ENCODE measurements at regions not wholly inside any gene's neighbourhood (a gene's known extent, or its start where the extent isn't known, plus 50 kb on each side); places are given as distances from the start of the nearest gene placed in this dataset.

- Mint-ChIP-seq H3K9me3 (ENCODE audit: insufficient read depth) (peaks cover 4% of the 10 kb centered on the region), H3K27ac (no peak overlapping the region), H3K4me1 (no peaks in the 10 kb centered on the region), H3K27me3 (no peaks in the 10 kb centered on the region), H3K4me3 (no peak overlapping the region)
- Histone ChIP-seq H3K27me3 (replicated peaks in 1 of 4; ENCODE audit: control extremely low read depth in 1 of 4, control insufficient read depth in 3 of 4, insufficient read depth in 4 of 4, low read length in 3 of 4) (no peaks in the 10 kb centered on the region), H3K27ac (ENCODE audit: low read length in 2 of 2) (no peak overlapping the region), H2AFZ (ENCODE audit: insufficient read depth, low read depth, low read length, poor library complexity, severe bottlenecking) (no peak overlapping the region), H3K36me3 (replicated peaks in 1 of 2; ENCODE audit: control extremely low read depth in 1 of 2, control insufficient read depth in 1 of 2, extremely low read depth in 1 of 2, insufficient read depth in 2 of 2, low read length in 1 of 2) (no peaks in the 10 kb centered on the region), H3K9ac (ENCODE audit: low read length) (no peak overlapping the region), H3K9me3 (ENCODE audit: control extremely low read depth in 1 of 3, control insufficient read depth in 2 of 3, insufficient read depth in 1 of 3, low read length in 2 of 3) (no peaks in the 10 kb centered on the region), H3K4me1 (ENCODE audit: control insufficient read depth in 2 of 2, insufficient read depth in 2 of 2, low read length in 2 of 2) (no peaks in the 10 kb centered on the region), H3K79me2 (ENCODE audit: control insufficient read depth, insufficient read depth, low read length) (no peaks in the 10 kb centered on the region), H4K20me1 (ENCODE audit: control insufficient read depth, insufficient read depth, low read length, poor library complexity, severe bottlenecking) (no peaks in the 10 kb centered on the region), H3K4me2 (replicated peaks; ENCODE audit: low read depth, low read length, poor library complexity, severe bottlenecking) (no peak overlapping the region), H3K4me3 (ENCODE audit: control extremely low read depth in 1 of 5, extremely low read depth in 1 of 5, insufficient read depth in 1 of 5, low read depth in 2 of 5, low read length in 4 of 5) (no peak overlapping the region)
- WGBS (ENCODE audit: insufficient coverage), result no CpG with 5 or more reads among the region's 2 CpGs
- no peak for DNase-seq
- ChIA-PET POLR2A (no interaction called here), CTCF (no interaction called here)
- ATAC-seq (ENCODE audit: low read depth), result no peak
- intact Hi-C loops (cut with micrococcal nuclease), result no loop called here
- TF ChIP-seq EZH2 (IDR thresholded peaks at IDR 0.05; ENCODE audit: borderline replicate concordance, insufficient read depth, low read depth, low read length, poor library complexity, severe bottlenecking), result no peak
These were observed 1192.5 kb upstream of the ACVR2A start for GRCh38 chr2:146652311-146652710.

DNA sequence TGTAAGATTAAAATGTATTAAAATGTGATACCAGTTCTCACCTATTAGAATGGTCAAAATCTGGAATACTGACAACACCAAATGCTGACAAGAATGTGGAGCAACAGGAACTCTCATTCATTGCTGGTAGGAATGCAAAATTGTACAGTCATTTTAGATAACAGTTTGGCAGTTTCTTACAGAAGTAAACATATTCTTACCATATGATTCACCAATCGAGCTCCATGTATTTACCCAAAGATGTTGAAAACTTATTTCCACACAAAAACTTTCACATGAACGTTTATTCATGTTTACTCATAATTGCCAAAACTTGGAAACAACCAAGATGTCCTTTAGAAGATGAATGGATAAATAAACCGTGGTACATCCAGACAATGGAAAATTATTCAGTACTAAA lies 1193.5 kb upstream of the ACVR2A start:
- intact Hi-C loops (cut with micrococcal nuclease), result no loop called here
- Histone ChIP-seq H3K36me3 (replicated peaks in 1 of 2; ENCODE audit: control extremely low read depth in 1 of 2, control insufficient read depth in 1 of 2, extremely low read depth in 1 of 2, insufficient read depth in 2 of 2, low read length in 1 of 2) (no peaks in the 10 kb centered on the region), H3K9ac (ENCODE audit: low read length) (no peak overlapping the region), H2AFZ (ENCODE audit: insufficient read depth, low read depth, low read length, poor library complexity, severe bottlenecking) (no peak overlapping the region), H3K4me1 (ENCODE audit: control insufficient read depth in 2 of 2, insufficient read depth in 2 of 2, low read length in 2 of 2) (no peaks in the 10 kb centered on the region), H3K79me2 (ENCODE audit: control insufficient read depth, insufficient read depth, low read length) (no peaks in the 10 kb centered on the region), H4K20me1 (ENCODE audit: control insufficient read depth, insufficient read depth, low read length, poor library complexity, severe bottlenecking) (no peaks in the 10 kb centered on the region), H3K4me3 (ENCODE audit: control extremely low read depth in 1 of 5, extremely low read depth in 1 of 5, insufficient read depth in 1 of 5, low read depth in 2 of 5, low read length in 4 of 5) (no peak overlapping the region), H3K4me2 (replicated peaks; ENCODE audit: low read depth, low read length, poor library complexity, severe bottlenecking) (no peak overlapping the region), H3K9me3 (ENCODE audit: control extremely low read depth in 1 of 3, control insufficient read depth in 2 of 3, insufficient read depth in 1 of 3, low read length in 2 of 3) (no peaks in the 10 kb centered on the region), H3K27me3 (replicated peaks in 1 of 4; ENCODE audit: control extremely low read depth in 1 of 4, control insufficient read depth in 3 of 4, insufficient read depth in 4 of 4, low read length in 3 of 4) (no peaks in the 10 kb centered on the region), H3K27ac (ENCODE audit: low read length in 2 of 2) (no peak overlapping the region)
- Mint-ChIP-seq H3K4me1 (no peaks in the 10 kb centered on the region), H3K9me3 (ENCODE audit: insufficient read depth) (peaks cover under 1% of the 10 kb centered on the region), H3K27ac (no peak overlapping the region), H3K4me3 (no peak overlapping the region), H3K27me3 (no peaks in the 10 kb centered on the region)
- TF ChIP-seq EZH2 (IDR thresholded peaks at IDR 0.05; ENCODE audit: borderline replicate concordance, insufficient read depth, low read depth, low read length, poor library complexity, severe bottlenecking), result no peak
- TF ChIP-seq, protein P1, sequence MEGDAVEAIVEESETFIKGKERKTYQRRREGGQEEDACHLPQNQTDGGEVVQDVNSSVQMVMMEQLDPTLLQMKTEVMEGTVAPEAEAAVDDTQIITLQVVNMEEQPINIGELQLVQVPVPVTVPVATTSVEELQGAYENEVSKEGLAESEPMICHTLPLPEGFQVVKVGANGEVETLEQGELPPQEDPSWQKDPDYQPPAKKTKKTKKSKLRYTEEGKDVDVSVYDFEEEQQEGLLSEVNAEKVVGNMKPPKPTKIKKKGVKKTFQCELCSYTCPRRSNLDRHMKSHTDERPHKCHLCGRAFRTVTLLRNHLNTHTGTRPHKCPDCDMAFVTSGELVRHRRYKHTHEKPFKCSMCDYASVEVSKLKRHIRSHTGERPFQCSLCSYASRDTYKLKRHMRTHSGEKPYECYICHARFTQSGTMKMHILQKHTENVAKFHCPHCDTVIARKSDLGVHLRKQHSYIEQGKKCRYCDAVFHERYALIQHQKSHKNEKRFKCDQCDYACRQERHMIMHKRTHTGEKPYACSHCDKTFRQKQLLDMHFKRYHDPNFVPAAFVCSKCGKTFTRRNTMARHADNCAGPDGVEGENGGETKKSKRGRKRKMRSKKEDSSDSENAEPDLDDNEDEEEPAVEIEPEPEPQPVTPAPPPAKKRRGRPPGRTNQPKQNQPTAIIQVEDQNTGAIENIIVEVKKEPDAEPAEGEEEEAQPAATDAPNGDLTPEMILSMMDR (IDR thresholded peaks at IDR 0.05), result no peak
- WGBS (ENCODE audit: insufficient coverage), result no CpG with 5 or more reads among the region's 3 CpGs
- ChIA-PET POLR2A (no interaction called here), CTCF (no interaction called here)
- DNase-seq, result no peak
- no peak for ATAC-seq (ENCODE audit: low read depth)
